ENCODE measurements at regions not wholly inside any gene's neighbourhood (a gene's known extent, or its start where the extent isn't known, plus 50 kb on each side); places are given as distances from the start of the nearest gene placed in this dataset.

DNA sequence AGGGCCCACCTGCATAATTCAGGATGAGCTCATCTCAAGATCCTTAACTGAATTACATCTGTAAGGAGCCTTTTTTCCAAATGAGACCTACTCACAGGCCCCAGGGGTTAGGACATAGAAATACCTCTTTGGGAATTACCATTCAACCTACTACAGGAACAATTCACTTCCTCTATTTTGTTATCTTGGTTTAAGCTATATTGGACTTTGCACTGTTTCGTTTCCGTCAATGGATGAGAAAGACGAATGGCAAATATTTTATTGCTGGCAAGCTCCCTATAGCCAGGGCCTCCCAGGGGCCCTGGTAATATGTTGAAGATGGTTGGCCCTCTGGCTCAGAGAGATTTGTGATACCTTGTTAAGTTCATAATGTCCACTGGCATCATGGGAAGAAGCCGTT lies 384.2 kb upstream of the DUSP10 start:
- no peak overlapping the region for H3K4me3 ChIP-seq (ENCODE audit: low read length)
- no peak overlapping the region for H3K4me2 ChIP-seq (ENCODE audit: low read length)
- H3K79me2 ChIP-seq (replicated peaks; ENCODE audit: insufficient read depth, low read length): no peaks in the 10 kb centered on the region
- H3K9me3 ChIP-seq (ENCODE audit: low read length): no peaks in the 10 kb centered on the region
- no peak overlapping the region for H3K9ac ChIP-seq (ENCODE audit: low read length)
- no peaks in the 10 kb centered on the region for H3F3A ChIP-seq (ENCODE audit: insufficient read depth, low read length, poor library complexity, severe bottlenecking)
- TF ChIP-seq EP300 (conservative IDR thresholded peaks at IDR 0.05; ENCODE audit: poor library complexity, severe bottlenecking) (no peak), POLR2AphosphoS5 (IDR thresholded peaks at IDR 0.05) (no peak), CTCF (IDR thresholded peaks at IDR 0.05; ENCODE audit: poor library complexity, severe bottlenecking) (no peak), TAF1 (IDR thresholded peaks at IDR 0.05; ENCODE audit: low read depth) (no peak), SMC3 (conservative IDR thresholded peaks at IDR 0.05; ENCODE audit: poor library complexity) (no peak), MXI1 (conservative IDR thresholded peaks at IDR 0.05; ENCODE audit: poor library complexity, severe bottlenecking) (no peak), EZH2 (IDR thresholded peaks at IDR 0.05; ENCODE audit: borderline replicate concordance, insufficient read depth, low read length, poor library complexity, severe bottlenecking) (no peak)
- TF ChIP-seq, protein P1, sequence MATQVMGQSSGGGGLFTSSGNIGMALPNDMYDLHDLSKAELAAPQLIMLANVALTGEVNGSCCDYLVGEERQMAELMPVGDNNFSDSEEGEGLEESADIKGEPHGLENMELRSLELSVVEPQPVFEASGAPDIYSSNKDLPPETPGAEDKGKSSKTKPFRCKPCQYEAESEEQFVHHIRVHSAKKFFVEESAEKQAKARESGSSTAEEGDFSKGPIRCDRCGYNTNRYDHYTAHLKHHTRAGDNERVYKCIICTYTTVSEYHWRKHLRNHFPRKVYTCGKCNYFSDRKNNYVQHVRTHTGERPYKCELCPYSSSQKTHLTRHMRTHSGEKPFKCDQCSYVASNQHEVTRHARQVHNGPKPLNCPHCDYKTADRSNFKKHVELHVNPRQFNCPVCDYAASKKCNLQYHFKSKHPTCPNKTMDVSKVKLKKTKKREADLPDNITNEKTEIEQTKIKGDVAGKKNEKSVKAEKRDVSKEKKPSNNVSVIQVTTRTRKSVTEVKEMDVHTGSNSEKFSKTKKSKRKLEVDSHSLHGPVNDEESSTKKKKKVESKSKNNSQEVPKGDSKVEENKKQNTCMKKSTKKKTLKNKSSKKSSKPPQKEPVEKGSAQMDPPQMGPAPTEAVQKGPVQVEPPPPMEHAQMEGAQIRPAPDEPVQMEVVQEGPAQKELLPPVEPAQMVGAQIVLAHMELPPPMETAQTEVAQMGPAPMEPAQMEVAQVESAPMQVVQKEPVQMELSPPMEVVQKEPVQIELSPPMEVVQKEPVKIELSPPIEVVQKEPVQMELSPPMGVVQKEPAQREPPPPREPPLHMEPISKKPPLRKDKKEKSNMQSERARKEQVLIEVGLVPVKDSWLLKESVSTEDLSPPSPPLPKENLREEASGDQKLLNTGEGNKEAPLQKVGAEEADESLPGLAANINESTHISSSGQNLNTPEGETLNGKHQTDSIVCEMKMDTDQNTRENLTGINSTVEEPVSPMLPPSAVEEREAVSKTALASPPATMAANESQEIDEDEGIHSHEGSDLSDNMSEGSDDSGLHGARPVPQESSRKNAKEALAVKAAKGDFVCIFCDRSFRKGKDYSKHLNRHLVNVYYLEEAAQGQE (IDR thresholded peaks at IDR 0.05; ENCODE audit: borderline replicate concordance): no peak
- no peak overlapping the region for H3K27ac ChIP-seq (ENCODE audit: low read length)
- H2AFZ ChIP-seq (ENCODE audit: low read depth, low read length): no peak overlapping the region
- no peaks in the 10 kb centered on the region for H3K36me3 ChIP-seq (ENCODE audit: insufficient read depth, low read length)
- no peaks in the 10 kb centered on the region for H3K9me2 ChIP-seq (ENCODE audit: insufficient read depth, low read length)
- no peaks in the 10 kb centered on the region for H3K27me3 ChIP-seq (ENCODE audit: insufficient read depth, low read depth, low read length)
- H4K20me1 ChIP-seq (ENCODE audit: insufficient read depth): no peaks in the 10 kb centered on the region

DNA sequence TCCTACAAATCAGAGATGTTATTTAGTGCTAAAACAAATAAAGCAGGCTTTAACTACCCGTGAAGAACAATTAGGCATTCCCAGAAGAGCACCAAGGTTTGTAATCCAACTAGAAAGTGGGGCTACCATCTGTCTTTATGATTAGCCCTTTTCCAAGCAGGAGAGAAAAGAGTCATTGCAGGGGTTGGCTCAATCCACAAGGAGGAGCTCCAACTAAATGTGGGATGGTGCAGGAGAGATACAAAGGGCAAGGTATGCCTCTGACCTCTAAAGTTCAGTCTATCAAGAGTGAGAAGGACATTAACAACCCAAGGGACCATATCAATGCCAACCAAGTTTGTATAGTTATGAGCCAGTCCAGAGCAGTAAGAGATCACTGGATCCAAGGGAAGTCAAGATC lies 382.7 kb upstream of the DUSP10 start:
- no peak overlapping the region for H3K27ac ChIP-seq (ENCODE audit: low read length)
- TF ChIP-seq CTCF (IDR thresholded peaks at IDR 0.05; ENCODE audit: poor library complexity, severe bottlenecking) (no peak), SMC3 (conservative IDR thresholded peaks at IDR 0.05; ENCODE audit: poor library complexity) (no peak), EP300 (conservative IDR thresholded peaks at IDR 0.05; ENCODE audit: poor library complexity, severe bottlenecking) (no peak), MXI1 (conservative IDR thresholded peaks at IDR 0.05; ENCODE audit: poor library complexity, severe bottlenecking) (no peak), EZH2 (IDR thresholded peaks at IDR 0.05; ENCODE audit: borderline replicate concordance, insufficient read depth, low read length, poor library complexity, severe bottlenecking) (no peak), TAF1 (IDR thresholded peaks at IDR 0.05; ENCODE audit: low read depth) (no peak), POLR2AphosphoS5 (IDR thresholded peaks at IDR 0.05) (no peak), RAD21 (conservative IDR thresholded peaks at IDR 0.05) (no peak)
- H3K9me2 ChIP-seq (ENCODE audit: insufficient read depth, low read length): no peaks in the 10 kb centered on the region
- H3K9me3 ChIP-seq (ENCODE audit: low read length): no peaks in the 10 kb centered on the region
- no peak overlapping the region for H3K4me2 ChIP-seq (ENCODE audit: low read length)
- no peak overlapping the region for H2AFZ ChIP-seq (ENCODE audit: low read depth, low read length)
- no peaks in the 10 kb centered on the region for H4K20me1 ChIP-seq (ENCODE audit: insufficient read depth)
- H3K36me3 ChIP-seq (ENCODE audit: insufficient read depth, low read length): no peaks in the 10 kb centered on the region
- H3F3A ChIP-seq (ENCODE audit: insufficient read depth, low read length, poor library complexity, severe bottlenecking): no peaks in the 10 kb centered on the region
- H3K9ac ChIP-seq (ENCODE audit: low read length): no peak overlapping the region
- no peaks in the 10 kb centered on the region for H3K27me3 ChIP-seq (ENCODE audit: insufficient read depth, low read depth, low read length)
- H3K4me3 ChIP-seq (ENCODE audit: low read length): no peak overlapping the region
- no peaks in the 10 kb centered on the region for H3K79me2 ChIP-seq (replicated peaks; ENCODE audit: insufficient read depth, low read length)

All from neural cell (in vitro differentiated cells).